HCT116 (cell line): ENCODE measurements at regions not wholly inside any gene's neighbourhood (a gene's known extent, or its start where the extent isn't known, plus 50 kb on each side); places are given as distances from the start of the nearest gene placed in this dataset.

Experiments
- ATAC-seq: fragments of 200-7000 bp; cut with Tn5 transposase; 2 replicates; pipeline ENCODE4 v1.9.1; 2020; ENCODE audit warnings: mild to moderate bottlenecking, moderate library complexity
- BruUV-seq: library from RNA; stranded (reverse); fragments of 400-500 nt; replicated peaks from 2 replicates; lab custom pipeline; 2021; lab: Mats Ljungman, UMichigan
- CTCF ChIA-PET: fragments of 300-600 bp; sonication (Branson Sonifier 250); formaldehyde crosslinking; loops from one replicate; lab custom pipeline; 2021; ENCODE audit warnings: antibody characterized with exemption; lab: Charles Lee
- POLR2A ChIA-PET: fragments of 300-600, 350-600 bp; sonication (Branson Sonifier 250); formaldehyde crosslinking; loops from one replicate; lab custom pipeline; 2021; ENCODE audit warnings: antibody characterized with exemption; lab: Charles Lee
- RAD21 ChIA-PET, 2 experiments: fragments of 300-600 bp; sonication (Branson Sonifier 250); formaldehyde crosslinking; loops; one replicate each; lab custom pipeline; 2023; ENCODE audit warnings: low total read pairs in 2 of 2; ENCODE audit not compliant: uncharacterized antibody in 2 of 2, unreplicated experiment in 2 of 2, low non-redundant PET in 1 of 2; lab: Charles Lee
- DNase-seq: peaks from one replicate; pipeline ENCODE4 v3.0.0-alpha.2; 2010; ENCODE audit warnings: low read depth, low spot score
- H2AFZ ChIP-seq: fragments of 200-600 bp; shearing (Covaris generic), sonication (generic); 2 replicates; pipeline ENCODE4 v1.6.1; 2017; ENCODE audit warnings: low read depth, mixed run types, mixed read lengths, antibody characterized with exemption, low read length; ENCODE audit not compliant: poor library complexity, severe bottlenecking
- H3K27ac ChIP-seq: 2 replicates; pipeline ENCODE4 v1.5.1; 2012; ENCODE audit warnings: low read depth, low read length
- H3K27me3 ChIP-seq: fragments of 200-600 bp; sonication (generic); 2 replicates; pipeline ENCODE4 v1.6.1; 2016; ENCODE audit warnings: mixed run types, low read length, mixed read lengths; ENCODE audit not compliant: insufficient read depth
- H3K36me3 ChIP-seq, 2 experiments: fragments of 200-500 bp in 1 of 2; fragments of 200-600 bp in 1 of 2; sonication (Bioruptor generic) in 1 of 2; sonication (generic) in 1 of 2; 2 replicates each; pipeline versions ENCODE4 v1.5.1 to v1.6.1; 2014 to 2016; ENCODE audit warnings: low read length in 2 of 2, inconsistent platforms in 1 of 2, mixed read lengths in 1 of 2, mixed run types in 1 of 2; ENCODE audit not compliant: insufficient read depth in 2 of 2, control insufficient read depth in 1 of 2
- H3K4me1 ChIP-seq, 2 experiments: fragments of 200-600 bp in 1 of 2; sonication (generic) in 1 of 2; 2 replicates each; pipeline versions ENCODE4 v1.5.1 to v1.6.1; 2012 to 2017; ENCODE audit warnings: low read length in 2 of 2, inconsistent platforms in 1 of 2, mild to moderate bottlenecking in 1 of 2, mixed read lengths in 1 of 2, mixed run types in 1 of 2, moderate library complexity in 1 of 2; ENCODE audit not compliant: insufficient read depth in 2 of 2, control insufficient read depth in 1 of 2
- H3K4me2 ChIP-seq: fragments of 200-600 bp; sonication (generic); 2 replicates; pipeline ENCODE4 v1.6.1; 2017; ENCODE audit warnings: mixed run types, low read length, mixed read lengths
- H3K4me3 ChIP-seq, 2 experiments: fragments of 200-600 bp in 1 of 2; sonication (generic) in 1 of 2; replicated peaks in 1 of 2; 2 replicates each; pipeline ENCODE4 v1.5.1; 2011 to 2016; ENCODE audit warnings: low read length in 2 of 2, control low read depth in 1 of 2, low read depth in 1 of 2, mild to moderate bottlenecking in 1 of 2, mixed read lengths in 1 of 2, mixed run types in 1 of 2
- H3K79me2 ChIP-seq: fragments of 200-600 bp; sonication (generic); 2 replicates; pipeline ENCODE4 v1.6.1; 2017; ENCODE audit warnings: mild to moderate bottlenecking, mixed run types, low read length, moderate library complexity, mixed read lengths; ENCODE audit not compliant: insufficient read depth
- H3K9ac ChIP-seq: fragments of 200-600 bp; sonication (generic); 2 replicates; pipeline ENCODE4 v1.6.1; 2016; ENCODE audit warnings: low read length, mixed read lengths
- H3K9me2 ChIP-seq: fragments of 200-600 bp; sonication (generic), shearing (Covaris generic); 2 replicates; pipeline ENCODE4 v1.6.1; 2017; ENCODE audit warnings: mixed run types, mild to moderate bottlenecking, moderate library complexity; ENCODE audit not compliant: insufficient read depth
- H3K9me3 ChIP-seq, 2 experiments: fragments of 200-500 bp in 1 of 2; fragments of 200-600 bp in 1 of 2; sonication (Bioruptor generic) in 1 of 2; sonication (generic) in 1 of 2; 2 replicates each; pipeline ENCODE4 v1.6.1; 2014 to 2017; ENCODE audit warnings: low read length in 2 of 2, mixed read lengths in 2 of 2, inconsistent platforms in 1 of 2, low read depth in 1 of 2, mild to moderate bottlenecking in 1 of 2, mixed run types in 1 of 2, moderate library complexity in 1 of 2; ENCODE audit not compliant: control insufficient read depth in 1 of 2, insufficient read depth in 1 of 2
- H4K20me1 ChIP-seq: fragments of 200-600 bp; sonication (generic), shearing (Covaris generic); 2 replicates; pipeline ENCODE4 v1.6.1; 2017; ENCODE audit warnings: mixed run types, mild to moderate bottlenecking, moderate library complexity; ENCODE audit not compliant: insufficient read depth
- CBX3 ChIP-seq: IDR thresholded peaks from 2 replicates; pipeline ENCODE4 v1.6.1; 2012; ENCODE audit warnings: low read depth
- CEBPB ChIP-seq: IDR thresholded peaks from 2 replicates; pipeline ENCODE4 v1.6.1; 2012; ENCODE audit warnings: low read depth
- EGR1 ChIP-seq: IDR thresholded peaks from 2 replicates; pipeline ENCODE4 v1.6.1; 2012; ENCODE audit warnings: low read depth
- ELF1 ChIP-seq: IDR thresholded peaks from 2 replicates; pipeline ENCODE4 v1.6.1; 2012; ENCODE audit warnings: low read depth, borderline replicate concordance
- EZH2 ChIP-seq: fragments of 200-600 bp; sonication (generic); IDR thresholded peaks from 2 replicates; pipeline ENCODE4 v1.6.1; 2017; ENCODE audit warnings: antibody characterized with exemption, mixed run types
- EZH2phosphoT487 ChIP-seq: fragments of 200-600 bp; IDR thresholded peaks from 2 replicates; pipeline ENCODE4 v1.6.1; 2018; ENCODE audit warnings: antibody characterized with exemption, borderline replicate concordance
- FOSL1 ChIP-seq: IDR thresholded peaks from 2 replicates; pipeline ENCODE4 v1.6.1; 2012; ENCODE audit warnings: low read depth
- JUND ChIP-seq: IDR thresholded peaks from 2 replicates; pipeline ENCODE4 v1.6.1; 2012
- POLR2A ChIP-seq: IDR thresholded peaks from 2 replicates; pipeline ENCODE4 v1.7.0; 2011; ENCODE audit warnings: borderline replicate concordance; ENCODE audit not compliant: insufficient read depth, insufficient read length; ENCODE audit errors: extremely low read depth
- POLR2AphosphoS5 ChIP-seq: IDR thresholded peaks from 2 replicates; pipeline ENCODE4 v1.6.1; 2011; ENCODE audit warnings: mild to moderate bottlenecking, low read depth, low read length, moderate library complexity
- RAD21 ChIP-seq: IDR thresholded peaks from 2 replicates; pipeline ENCODE4 v1.6.1; 2012; ENCODE audit warnings: low read depth, mild to moderate bottlenecking
- SP1 ChIP-seq: IDR thresholded peaks from 2 replicates; pipeline ENCODE4 v1.6.1; 2012; ENCODE audit warnings: low read depth
- YY1 ChIP-seq: IDR thresholded peaks from 2 replicates; pipeline ENCODE4 v1.6.1; 2011; ENCODE audit warnings: low read length, low read depth, moderate library complexity, mild to moderate bottlenecking; ENCODE audit not compliant: insufficient replicate concordance; ENCODE audit errors: extremely low read depth
- ZNF274 ChIP-seq: fragments of 200-500 bp; sonication (Bioruptor generic); IDR thresholded peaks from 2 replicates; pipeline ENCODE4 v1.6.1; 2014; ENCODE audit warnings: mild to moderate bottlenecking, low read depth, low read length, inconsistent platforms
- intact Hi-C: fragments of 100-400 bp; cut with micrococcal nuclease; formaldehyde crosslinking; loops from 2 replicates; pipeline ENCODE4 v1.10.0; 2022
- TF ChIP-seq, protein P1 (sequence below), 3 experiments: fragments of 200-600 bp in 1 of 3; sonication (generic) in 1 of 3; IDR thresholded peaks in 2 of 3; conservative IDR thresholded peaks in 1 of 3; 2 replicates each; pipeline ENCODE4 v1.5.1; 2012 to 2017; ENCODE audit warnings: low read depth in 2 of 3, low read length in 2 of 3, antibody characterized with exemption in 1 of 3, borderline replicate concordance in 1 of 3, control low read depth in 1 of 3, mild to moderate bottlenecking in 1 of 3, mixed read lengths in 1 of 3, mixed run types in 1 of 3, moderate library complexity in 1 of 3; ENCODE audit not compliant: insufficient read depth in 1 of 3
- TF ChIP-seq, protein P2 (sequence below): IDR thresholded peaks from 2 replicates; pipeline ENCODE4 v1.6.1; 2011; ENCODE audit warnings: mild to moderate bottlenecking, low read length, moderate library complexity; ENCODE audit not compliant: insufficient replicate concordance; ENCODE audit errors: extremely low read depth
- TF ChIP-seq, protein P3 (sequence below): IDR thresholded peaks from 2 replicates; pipeline ENCODE4 v1.6.1; 2012

DNA sequence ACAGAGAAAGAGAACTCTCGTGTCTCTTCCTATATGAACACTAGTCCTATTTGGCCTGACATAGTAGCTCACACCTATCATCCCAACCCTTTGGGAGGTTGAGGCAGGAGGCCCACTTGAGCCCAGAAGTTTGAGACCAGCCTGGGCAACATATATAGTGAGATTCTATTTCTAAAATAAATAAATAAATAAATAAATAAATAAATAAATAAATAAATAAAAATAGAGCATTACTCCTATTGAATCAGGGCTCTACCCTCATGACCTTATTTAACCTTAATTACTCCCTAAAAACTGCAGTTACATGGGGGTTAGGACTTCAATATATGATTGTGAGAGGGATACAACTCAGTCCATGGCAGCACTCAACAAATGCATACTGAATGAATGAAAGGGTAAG is 61.2 kb upstream of the GSC start:
- no peaks in the 10 kb centered on the region for H3K36me3 ChIP-seq
- H4K20me1 ChIP-seq, result no peaks in the 10 kb centered on the region
- H3K9me3 ChIP-seq, result no peaks in the 10 kb centered on the region
- BruUV-seq, result no TSS peak
- H3K4me1 ChIP-seq, result no peaks in the 10 kb centered on the region
- no peaks in the 10 kb centered on the region for H3K9me2 ChIP-seq
- no peak overlapping the region for H3K4me3 ChIP-seq
- ChIA-PET POLR2A (no interaction called here), CTCF (no interaction called here), RAD21 (no interaction called here)
- H3K9ac ChIP-seq, result no peak overlapping the region
- no peak for ATAC-seq
- no peak for TF ChIP-seq EZH2phosphoT487
- TF ChIP-seq EGR1, result no peak
- TF ChIP-seq ELF1, result no peak
- no peak for TF ChIP-seq JUND
- TF ChIP-seq EZH2, result no peak
- no peak for TF ChIP-seq FOSL1
- TF ChIP-seq, protein P1, sequence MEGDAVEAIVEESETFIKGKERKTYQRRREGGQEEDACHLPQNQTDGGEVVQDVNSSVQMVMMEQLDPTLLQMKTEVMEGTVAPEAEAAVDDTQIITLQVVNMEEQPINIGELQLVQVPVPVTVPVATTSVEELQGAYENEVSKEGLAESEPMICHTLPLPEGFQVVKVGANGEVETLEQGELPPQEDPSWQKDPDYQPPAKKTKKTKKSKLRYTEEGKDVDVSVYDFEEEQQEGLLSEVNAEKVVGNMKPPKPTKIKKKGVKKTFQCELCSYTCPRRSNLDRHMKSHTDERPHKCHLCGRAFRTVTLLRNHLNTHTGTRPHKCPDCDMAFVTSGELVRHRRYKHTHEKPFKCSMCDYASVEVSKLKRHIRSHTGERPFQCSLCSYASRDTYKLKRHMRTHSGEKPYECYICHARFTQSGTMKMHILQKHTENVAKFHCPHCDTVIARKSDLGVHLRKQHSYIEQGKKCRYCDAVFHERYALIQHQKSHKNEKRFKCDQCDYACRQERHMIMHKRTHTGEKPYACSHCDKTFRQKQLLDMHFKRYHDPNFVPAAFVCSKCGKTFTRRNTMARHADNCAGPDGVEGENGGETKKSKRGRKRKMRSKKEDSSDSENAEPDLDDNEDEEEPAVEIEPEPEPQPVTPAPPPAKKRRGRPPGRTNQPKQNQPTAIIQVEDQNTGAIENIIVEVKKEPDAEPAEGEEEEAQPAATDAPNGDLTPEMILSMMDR (IDR thresholded peaks at IDR 0.05 in 2 of 3, conservative IDR thresholded peaks at IDR 0.05 in 1 of 3; ENCODE audit: borderline replicate concordance in 1 of 3, insufficient read depth in 1 of 3, low read depth in 2 of 3, low read length in 2 of 3), result no peak
- TF ChIP-seq, protein P2, sequence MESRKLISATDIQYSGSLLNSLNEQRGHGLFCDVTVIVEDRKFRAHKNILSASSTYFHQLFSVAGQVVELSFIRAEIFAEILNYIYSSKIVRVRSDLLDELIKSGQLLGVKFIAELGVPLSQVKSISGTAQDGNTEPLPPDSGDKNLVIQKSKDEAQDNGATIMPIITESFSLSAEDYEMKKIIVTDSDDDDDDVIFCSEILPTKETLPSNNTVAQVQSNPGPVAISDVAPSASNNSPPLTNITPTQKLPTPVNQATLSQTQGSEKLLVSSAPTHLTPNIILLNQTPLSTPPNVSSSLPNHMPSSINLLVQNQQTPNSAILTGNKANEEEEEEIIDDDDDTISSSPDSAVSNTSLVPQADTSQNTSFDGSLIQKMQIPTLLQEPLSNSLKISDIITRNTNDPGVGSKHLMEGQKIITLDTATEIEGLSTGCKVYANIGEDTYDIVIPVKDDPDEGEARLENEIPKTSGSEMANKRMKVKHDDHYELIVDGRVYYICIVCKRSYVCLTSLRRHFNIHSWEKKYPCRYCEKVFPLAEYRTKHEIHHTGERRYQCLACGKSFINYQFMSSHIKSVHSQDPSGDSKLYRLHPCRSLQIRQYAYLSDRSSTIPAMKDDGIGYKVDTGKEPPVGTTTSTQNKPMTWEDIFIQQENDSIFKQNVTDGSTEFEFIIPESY, result no peak
- no peak for TF ChIP-seq CEBPB
- TF ChIP-seq CBX3, result no peak
- no peak for TF ChIP-seq POLR2A
- no peak for TF ChIP-seq RAD21
- TF ChIP-seq, protein P3, sequence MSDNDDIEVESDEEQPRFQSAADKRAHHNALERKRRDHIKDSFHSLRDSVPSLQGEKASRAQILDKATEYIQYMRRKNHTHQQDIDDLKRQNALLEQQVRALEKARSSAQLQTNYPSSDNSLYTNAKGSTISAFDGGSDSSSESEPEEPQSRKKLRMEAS, result no peak
- TF ChIP-seq POLR2AphosphoS5, result no peak
- TF ChIP-seq SP1, result no peak
- no peak for TF ChIP-seq YY1
- no peak for TF ChIP-seq ZNF274
- H3K27ac ChIP-seq, result no peak overlapping the region
- H2AFZ ChIP-seq, result no peak overlapping the region
- H3K79me2 ChIP-seq, result no peaks in the 10 kb centered on the region
- no peaks in the 10 kb centered on the region for H3K27me3 ChIP-seq
- intact Hi-C loops, result no loop called here
- no peak overlapping the region for H3K4me2 ChIP-seq
- no peak for DNase-seq
